ENCODE measurements at regions not wholly inside any gene's neighbourhood (a gene's known extent, or its start where the extent isn't known, plus 50 kb on each side); places are given as distances from the start of the nearest gene placed in this dataset.
A peak's percentile ranks its signal among the peaks of the same experiment; 100 is the strongest.

DNA sequence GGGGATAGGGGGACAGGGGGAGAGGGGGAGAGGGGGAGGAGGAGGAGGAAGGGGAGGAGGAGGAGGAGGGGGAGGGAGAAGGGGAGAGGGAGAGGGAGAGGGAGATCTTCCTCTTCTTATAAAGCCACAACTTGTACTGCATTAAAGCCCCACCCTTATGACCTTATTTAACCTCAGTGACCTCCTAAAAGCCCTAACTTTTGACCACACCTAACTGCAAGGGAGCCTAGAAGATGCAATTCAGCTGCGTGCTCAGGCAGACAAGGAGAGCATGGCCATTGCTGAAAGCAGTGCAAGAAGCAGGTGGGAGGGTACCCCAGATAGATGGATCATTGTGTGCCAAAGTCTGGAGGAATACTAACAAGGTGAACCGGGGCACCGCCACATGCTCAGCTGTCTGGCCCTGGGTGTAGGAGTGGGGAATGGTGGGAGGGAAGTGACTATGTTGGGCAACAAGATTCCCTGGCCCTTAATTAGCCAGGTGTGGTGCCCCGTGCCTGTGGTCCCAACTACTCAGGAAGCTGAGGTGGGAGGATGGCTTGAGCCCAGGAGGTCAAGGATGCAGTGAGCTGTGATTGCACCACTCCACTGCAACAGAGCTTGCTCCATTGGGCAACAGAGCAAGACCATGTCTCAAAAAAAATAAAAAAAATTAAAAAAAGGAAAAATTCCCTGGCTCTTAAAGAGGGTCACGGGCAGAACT, 125.4 kb upstream of the BOD1 start:
- Histone ChIP-seq H3K27me3 (ENCODE audit: control insufficient read depth, insufficient read depth, low read length) (no peaks in the 10 kb centered on the region), H3K9ac (ENCODE audit: low read depth, low read length) (no peak overlapping the region), H3K9me3 (ENCODE audit: control insufficient read depth, insufficient read depth, low read length) (no peaks in the 10 kb centered on the region), H3K36me3 (ENCODE audit: control insufficient read depth, insufficient read depth, low read length) (peaks cover 5% of the 10 kb centered on the region; the same call in 1 of the 2 replicates), H3K4me3 (ENCODE audit: low read depth, low read length) (no peak overlapping the region), H3K4me1 (ENCODE audit: control insufficient read depth, insufficient read depth, low read length) (peaks cover 24% of the 10 kb centered on the region), H3K27ac (ENCODE audit: low read depth, low read length) (no peak overlapping the region)

- Histone ChIP-seq H3K36me3 (ENCODE audit: control insufficient read depth, insufficient read depth, low read length) (peaks cover 5% of the 10 kb centered on the region; the same call in 1 of the 2 replicates), H3K27me3 (ENCODE audit: control insufficient read depth, insufficient read depth, low read length) (no peaks in the 10 kb centered on the region), H3K27ac (ENCODE audit: low read depth, low read length) (no peak overlapping the region), H3K4me3 (ENCODE audit: low read depth, low read length) (no peak overlapping the region), H3K9ac (ENCODE audit: low read depth, low read length) (no peak overlapping the region), H3K4me1 (ENCODE audit: control insufficient read depth, insufficient read depth, low read length) (peaks cover 24% of the 10 kb centered on the region), H3K9me3 (ENCODE audit: control insufficient read depth, insufficient read depth, low read length) (no peaks in the 10 kb centered on the region)
Observed at GRCh38 chr5:173742432-173742816, 126.0 kb upstream of the BOD1 start.

- Histone ChIP-seq H3K9ac (ENCODE audit: low read depth, low read length) (no peak overlapping the region), H3K27me3 (ENCODE audit: control insufficient read depth, insufficient read depth, low read length) (no peaks in the 10 kb centered on the region), H3K27ac (ENCODE audit: low read depth, low read length) (no peak overlapping the region), H3K4me1 (ENCODE audit: control insufficient read depth, insufficient read depth, low read length) (peaks cover 32% of the 10 kb centered on the region), H3K4me3 (ENCODE audit: low read depth, low read length) (no peak overlapping the region), H3K36me3 (ENCODE audit: control insufficient read depth, insufficient read depth, low read length) (peaks cover 5% of the 10 kb centered on the region; the same call in 1 of the 2 replicates), H3K9me3 (ENCODE audit: control insufficient read depth, insufficient read depth, low read length) (no peaks in the 10 kb centered on the region)
Observed at GRCh38 chr5:173743641-173744343, 127.3 kb upstream of the BOD1 start.

DNA sequence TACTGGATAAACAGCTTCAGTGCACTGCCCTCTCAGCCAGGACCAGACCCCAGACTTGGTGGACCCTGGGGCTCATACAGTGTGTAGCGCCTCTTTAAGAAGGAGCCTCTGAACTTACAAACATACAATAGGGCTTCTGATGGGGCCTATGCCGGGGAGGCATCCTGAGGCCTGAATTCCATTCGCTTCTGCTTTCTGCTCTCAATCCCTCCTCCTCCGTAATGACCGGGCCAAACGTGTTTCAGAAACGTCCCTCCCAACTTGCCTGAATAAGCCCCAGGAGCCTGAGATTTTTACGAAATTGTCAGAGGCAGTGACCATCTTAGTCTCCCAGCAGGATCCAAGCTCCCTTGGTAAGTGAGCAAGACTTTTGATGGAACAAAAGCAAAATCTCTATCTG, 128.1 kb upstream of the BOD1 start:
- peaks cover 32% of the 10 kb centered on the region for H3K4me1 ChIP-seq (ENCODE audit: control insufficient read depth, insufficient read depth, low read length)
- H3K27me3 ChIP-seq (ENCODE audit: control insufficient read depth, insufficient read depth, low read length): no peaks in the 10 kb centered on the region
- H3K9ac ChIP-seq (ENCODE audit: low read depth, low read length): no peak overlapping the region
- peaks cover 5% of the 10 kb centered on the region; the same call in 1 of the 2 replicates for H3K36me3 ChIP-seq (ENCODE audit: control insufficient read depth, insufficient read depth, low read length)
- H3K27ac ChIP-seq (ENCODE audit: low read depth, low read length): peak overlapping the region; percentile 80
- no peaks in the 10 kb centered on the region for H3K9me3 ChIP-seq (ENCODE audit: control insufficient read depth, insufficient read depth, low read length)
- H3K4me3 ChIP-seq (ENCODE audit: low read depth, low read length): peak overlapping the region; percentile 39; the same call in 1 of the 2 replicates

DNA sequence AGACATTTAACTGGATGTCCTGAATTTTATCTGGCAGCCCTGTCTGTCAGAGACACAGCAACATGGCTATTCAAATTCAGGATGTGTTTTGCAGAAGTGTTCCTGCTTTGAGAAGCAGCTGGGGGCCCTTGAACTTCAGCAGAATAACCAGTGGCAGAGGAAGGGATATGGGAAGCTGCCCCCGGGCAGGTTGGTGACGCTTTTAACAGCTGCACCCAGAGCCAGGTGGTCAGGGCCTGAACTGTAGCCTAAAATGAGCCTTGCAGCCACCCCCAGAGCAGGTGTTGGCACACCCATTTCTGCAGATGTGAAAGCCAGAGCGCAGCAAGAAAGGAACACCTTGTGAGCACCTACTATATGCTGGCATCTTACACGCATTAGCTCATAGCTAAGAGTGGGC, 128.7 kb upstream of the BOD1 start:
- peak overlapping the region; percentile 39; the same call in 1 of the 2 replicates for H3K4me3 ChIP-seq (ENCODE audit: low read depth, low read length)
- peak overlapping the region; percentile 34; the same call in 1 of the 2 replicates for H3K9ac ChIP-seq (ENCODE audit: low read depth, low read length)
- H3K27ac ChIP-seq (ENCODE audit: low read depth, low read length): peak overlapping the region; percentile 80
- no peaks in the 10 kb centered on the region for H3K27me3 ChIP-seq (ENCODE audit: control insufficient read depth, insufficient read depth, low read length)
- no peaks in the 10 kb centered on the region for H3K9me3 ChIP-seq (ENCODE audit: control insufficient read depth, insufficient read depth, low read length)
- H3K36me3 ChIP-seq (ENCODE audit: control insufficient read depth, insufficient read depth, low read length): peaks cover 5% of the 10 kb centered on the region; the same call in 1 of the 2 replicates
- peaks cover 32% of the 10 kb centered on the region for H3K4me1 ChIP-seq (ENCODE audit: control insufficient read depth, insufficient read depth, low read length)

GRCh38 chr5:173745557-173745956, 129.1 kb upstream of the BOD1 start:
- Histone ChIP-seq H3K4me3 (ENCODE audit: low read depth, low read length) (peak overlapping the region; percentile 39; the same call in 1 of the 2 replicates), H3K4me1 (ENCODE audit: control insufficient read depth, insufficient read depth, low read length) (peaks cover 32% of the 10 kb centered on the region), H3K27ac (ENCODE audit: low read depth, low read length) (peak overlapping the region; percentile 80), H3K9ac (ENCODE audit: low read depth, low read length) (peak overlapping the region; percentile 34; the same call in 1 of the 2 replicates), H3K9me3 (ENCODE audit: control insufficient read depth, insufficient read depth, low read length) (no peaks in the 10 kb centered on the region), H3K27me3 (ENCODE audit: control insufficient read depth, insufficient read depth, low read length) (no peaks in the 10 kb centered on the region), H3K36me3 (ENCODE audit: control insufficient read depth, insufficient read depth, low read length) (peaks cover 4% of the 10 kb centered on the region; the same call in 1 of the 2 replicates)

- H3K36me3 ChIP-seq (ENCODE audit: control insufficient read depth, insufficient read depth, low read length): no peaks in the 10 kb centered on the region; the same call in 1 of the 2 replicates
- no peaks in the 10 kb centered on the region for H3K27me3 ChIP-seq (ENCODE audit: control insufficient read depth, insufficient read depth, low read length)
- peak overlapping the region; percentile 80 for H3K27ac ChIP-seq (ENCODE audit: low read depth, low read length)
- H3K9me3 ChIP-seq (ENCODE audit: control insufficient read depth, insufficient read depth, low read length): no peaks in the 10 kb centered on the region
- peaks cover 32% of the 10 kb centered on the region for H3K4me1 ChIP-seq (ENCODE audit: control insufficient read depth, insufficient read depth, low read length)
- peak overlapping the region; percentile 34; the same call in 1 of the 2 replicates for H3K9ac ChIP-seq (ENCODE audit: low read depth, low read length)
- H3K4me3 ChIP-seq (ENCODE audit: low read depth, low read length): peak overlapping the region; percentile 39; the same call in 1 of the 2 replicates
Observed at GRCh38 chr5:173746047-173746646, 129.7 kb upstream of the BOD1 start.

- Histone ChIP-seq H3K4me1 (ENCODE audit: control insufficient read depth, insufficient read depth, low read length) (peaks cover 33% of the 10 kb centered on the region), H3K36me3 (ENCODE audit: control insufficient read depth, insufficient read depth, low read length) (no peaks in the 10 kb centered on the region), H3K9ac (ENCODE audit: low read depth, low read length) (no peak overlapping the region), H3K4me3 (ENCODE audit: low read depth, low read length) (no peak overlapping the region), H3K9me3 (ENCODE audit: control insufficient read depth, insufficient read depth, low read length) (no peaks in the 10 kb centered on the region), H3K27me3 (ENCODE audit: control insufficient read depth, insufficient read depth, low read length) (no peaks in the 10 kb centered on the region), H3K27ac (ENCODE audit: low read depth, low read length) (no peak overlapping the region)
Observed at GRCh38 chr5:173747876-173748275, 131.4 kb upstream of the BOD1 start.

- Histone ChIP-seq H3K36me3 (ENCODE audit: control insufficient read depth, insufficient read depth, low read length) (no peaks in the 10 kb centered on the region), H3K4me1 (ENCODE audit: control insufficient read depth, insufficient read depth, low read length) (peaks cover 26% of the 10 kb centered on the region), H3K27me3 (ENCODE audit: control insufficient read depth, insufficient read depth, low read length) (no peaks in the 10 kb centered on the region), H3K4me3 (ENCODE audit: low read depth, low read length) (no peak overlapping the region), H3K9me3 (ENCODE audit: control insufficient read depth, insufficient read depth, low read length) (no peaks in the 10 kb centered on the region), H3K9ac (ENCODE audit: low read depth, low read length) (no peak overlapping the region), H3K27ac (ENCODE audit: low read depth, low read length) (no peak overlapping the region)
Observed at GRCh38 chr5:173750538-173751265, 134.3 kb upstream of the BOD1 start.

GRCh38 chr5:173751266-173751600, 134.8 kb upstream of the BOD1 start:
- Histone ChIP-seq H3K27me3 (ENCODE audit: control insufficient read depth, insufficient read depth, low read length) (no peaks in the 10 kb centered on the region), H3K9ac (ENCODE audit: low read depth, low read length) (no peak overlapping the region), H3K4me1 (ENCODE audit: control insufficient read depth, insufficient read depth, low read length) (peaks cover 22% of the 10 kb centered on the region), H3K27ac (ENCODE audit: low read depth, low read length) (no peak overlapping the region), H3K36me3 (ENCODE audit: control insufficient read depth, insufficient read depth, low read length) (no peaks in the 10 kb centered on the region), H3K4me3 (ENCODE audit: low read depth, low read length) (no peak overlapping the region), H3K9me3 (ENCODE audit: control insufficient read depth, insufficient read depth, low read length) (no peaks in the 10 kb centered on the region)
